GM21528 (cell line): ENCODE measurements at regions not wholly inside any gene's neighbourhood (a gene's known extent, or its start where the extent isn't known, plus 50 kb on each side); places are given as distances from the start of the nearest gene placed in this dataset.
A peak's percentile ranks its signal among the peaks of the same experiment; 100 is the strongest.
"Not testable (repeated sequence)": the region's sequence is repeated elsewhere in the genome, so short reads cannot be mapped to it uniquely, and the experiment has no call there.

ENCODE experiments used
- ATAC-seq: cut with Tn5 transposase; IDR thresholded peaks from one replicate; pipeline ENCODE4 v1.9.1; 2021; ENCODE audit warnings: mild to moderate bottlenecking, moderate library complexity; ENCODE audit not compliant: unreplicated experiment, low FRiP score

DNA sequence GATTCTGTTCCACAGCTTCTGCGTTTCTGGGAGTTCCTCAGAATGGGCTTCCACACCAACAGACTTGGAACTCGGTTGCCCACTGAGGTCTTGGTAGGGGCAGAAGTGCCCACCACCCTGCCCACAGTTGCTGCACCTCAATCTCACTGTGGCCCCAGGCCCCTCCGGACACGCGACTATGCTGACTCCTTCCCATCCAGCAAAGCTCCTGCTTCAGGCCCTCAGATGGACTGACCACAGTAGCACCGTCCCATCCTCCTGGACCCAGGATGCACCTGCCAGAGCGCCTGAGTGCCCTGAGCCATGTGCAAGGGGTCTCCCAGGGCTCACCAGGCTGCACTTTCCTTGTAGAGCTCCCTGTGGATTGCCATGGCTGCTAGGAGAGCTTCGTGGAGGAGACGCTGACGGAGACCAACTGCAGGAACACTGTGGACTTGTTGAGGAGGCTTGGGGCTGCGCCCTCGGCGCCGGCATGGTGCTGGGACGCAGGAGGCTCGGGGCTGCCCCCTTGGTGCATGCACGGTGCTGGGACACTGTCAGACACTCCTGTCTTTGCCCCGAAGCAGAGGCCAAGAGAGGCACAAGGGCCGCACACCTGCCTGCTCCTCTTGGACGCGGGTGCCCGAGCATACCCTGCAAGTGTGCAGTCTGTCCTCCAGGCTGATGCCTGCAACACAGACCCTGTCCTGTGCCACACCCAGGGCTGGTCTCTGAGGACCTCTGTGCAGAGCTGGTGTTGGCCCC, 201.3 kb downstream of the LIPI start:
- ATAC-seq = not testable (repeated sequence)

- ATAC-seq = not testable (repeated sequence)
Measured at GRCh38 chr21:14008436-14008835, 202.3 kb downstream of the LIPI start.

DNA sequence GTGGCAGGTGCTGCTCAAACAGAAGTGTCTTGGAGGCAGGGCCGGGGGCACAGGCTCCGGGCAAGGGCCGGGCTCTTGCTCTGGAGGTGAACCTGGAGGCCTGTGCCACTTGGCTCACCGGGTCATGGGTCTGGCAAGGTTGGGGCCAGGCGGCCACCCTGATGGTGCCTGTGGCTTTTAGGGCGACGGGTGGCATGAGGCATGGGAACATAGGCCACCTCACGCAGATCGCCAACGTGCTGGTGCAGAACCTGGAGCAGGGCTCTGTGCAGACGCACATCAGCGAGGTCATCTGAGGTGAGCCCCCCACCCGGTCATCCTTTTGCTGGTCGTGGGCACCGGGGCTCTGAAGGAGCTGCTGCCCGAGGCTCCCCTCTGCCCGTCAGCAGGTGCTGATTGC, 202.7 kb downstream of the LIPI start:
- ATAC-seq = not testable (repeated sequence)

- not testable (repeated sequence) for ATAC-seq
Measured at GRCh38 chr21:14006144-14006543, 204.6 kb downstream of the LIPI start.

- not testable (repeated sequence) for ATAC-seq
Measured at GRCh38 chr21:13986996-13987958, 223.5 kb downstream of the LIPI start.

GRCh38 chr21:13985865-13986863, 224.6 kb downstream of the LIPI start:
- ATAC-seq = not testable (repeated sequence)

- ATAC-seq = not testable (repeated sequence)
Measured at GRCh38 chr21:13985137-13985864, 225.5 kb downstream of the LIPI start.

- not testable (repeated sequence) for ATAC-seq
Measured at GRCh38 chr21:13984728-13985127, 226.0 kb downstream of the LIPI start.

DNA sequence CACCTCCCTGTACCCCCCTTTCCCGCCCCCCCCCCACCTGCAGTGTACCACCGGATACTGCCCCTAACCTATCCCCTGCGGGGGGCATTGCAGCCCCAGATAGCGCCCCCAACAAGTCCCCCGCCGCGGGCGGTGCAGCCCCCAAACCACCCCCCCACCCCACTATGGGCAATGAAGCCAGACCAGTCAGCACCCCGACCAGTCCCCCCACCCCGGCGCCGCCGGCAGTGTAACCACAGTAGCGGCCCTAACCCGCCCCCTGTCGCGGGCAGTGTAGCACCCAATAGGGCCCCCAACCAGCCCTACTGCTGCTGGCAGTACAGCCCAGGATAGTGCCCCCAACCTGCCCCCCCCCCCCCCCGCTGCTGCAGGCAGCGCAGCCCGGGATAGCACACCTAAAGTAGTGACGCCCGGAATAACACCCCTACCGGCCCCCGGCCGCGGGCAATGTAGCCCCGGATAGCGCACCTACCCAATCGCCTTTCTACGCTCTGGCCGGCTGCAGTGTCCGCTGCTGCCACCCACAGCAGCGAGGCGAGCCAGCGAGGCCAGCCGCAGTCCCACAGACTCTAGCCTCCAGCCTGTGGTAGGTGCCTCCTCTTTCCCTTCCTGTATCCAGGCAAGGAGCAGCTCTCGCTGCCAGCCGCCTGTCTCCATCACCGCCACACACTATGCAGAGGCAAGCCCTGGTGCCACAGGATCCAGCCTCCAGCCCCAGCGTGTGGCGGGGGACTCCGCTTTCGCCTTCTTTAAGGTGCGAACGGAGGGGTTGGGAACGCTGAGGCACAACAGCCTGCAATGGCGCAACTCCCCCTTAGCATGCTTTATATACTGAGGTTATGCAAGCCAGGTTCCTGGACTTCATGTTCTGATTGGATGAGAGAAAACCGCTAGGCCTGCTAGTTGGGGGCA, 229.3 kb downstream of the LIPI start:
- not testable (repeated sequence) for ATAC-seq

- peak; percentile 97 for ATAC-seq
Measured at GRCh38 chr21:13980115-13980662, 230.6 kb downstream of the LIPI start.

DNA sequence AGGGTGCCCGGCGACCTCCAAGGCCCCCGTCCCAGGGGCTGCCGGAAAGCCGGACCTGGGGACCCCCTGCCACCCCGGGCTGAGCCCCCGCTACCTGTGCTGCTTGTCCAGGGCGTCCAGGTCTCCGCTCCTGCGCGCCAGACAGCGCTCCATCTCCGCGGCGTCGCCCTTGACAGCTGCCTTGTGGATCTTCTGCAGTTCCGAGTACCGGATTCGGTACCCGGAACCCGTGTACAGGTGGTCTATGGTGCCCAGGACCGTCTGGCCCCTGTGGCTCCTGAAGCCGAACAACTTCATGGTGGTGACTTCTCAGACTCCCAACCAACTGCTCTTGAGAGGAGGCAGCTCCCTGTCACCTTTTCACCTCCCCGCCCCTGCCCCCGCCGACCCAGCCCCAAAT, 231.1 kb downstream of the LIPI start:
- not testable (repeated sequence) for ATAC-seq

GRCh38 chr21:13974582-13974981, 236.2 kb downstream of the LIPI start:
- ATAC-seq = not testable (repeated sequence)

GRCh38 chr21:13969853-13970252, 240.9 kb downstream of the LIPI start:
- ATAC-seq = not testable (repeated sequence)

GRCh38 chr21:13969002-13969401, 241.8 kb downstream of the LIPI start:
- not testable (repeated sequence) for ATAC-seq

- not testable (repeated sequence) for ATAC-seq
Measured at GRCh38 chr21:13963259-13963658, 247.5 kb downstream of the LIPI start.

- ATAC-seq = no peak
Measured at GRCh38 chr21:13937236-13937635, 273.5 kb downstream of the LIPI start.

- not testable (repeated sequence) for ATAC-seq
Measured at GRCh38 chr21:13936033-13936937, 274.5 kb downstream of the LIPI start.
